SK-N-SH (cell line): ENCODE measurements at regions not wholly inside any gene's neighbourhood (a gene's known extent, or its start where the extent isn't known, plus 50 kb on each side); places are given as distances from the start of the nearest gene placed in this dataset.

Experiments used
- CTCF ChIA-PET: fragments of 300-600, 350-600 bp; formaldehyde crosslinking; extraction: SDS; loops from one replicate; lab custom pipeline; 2021; lab: Yijun Ruan, JAX
- POLR2A ChIA-PET: fragments of 350-600 bp; sonication (Branson Sonifier 250); formaldehyde crosslinking; extraction: SDS; loops from one replicate; lab custom pipeline; 2020; ENCODE audit warnings: antibody characterized with exemption, inconsistent platforms; lab: Yijun Ruan, JAX
- DNase-seq: peaks from one replicate; pipeline ENCODE4 v3.0.0; 2012
- H2AFZ ChIP-seq: fragments of 200-600 bp; sonication (generic); 2 replicates; pipeline ENCODE4 v1.8.1; 2016; ENCODE audit warnings: antibody characterized with exemption, mild to moderate bottlenecking, low read depth
- H3F3A ChIP-seq: fragments of 200-600 bp; sonication (generic); replicated peaks from 2 replicates; pipeline ENCODE3; 2016; ENCODE audit warnings: antibody characterized with exemption, mild to moderate bottlenecking; ENCODE audit not compliant: insufficient read depth
- H3K27ac ChIP-seq, 2 experiments: fragments of 200-500 bp in 1 of 2; fragments of 200-600 bp in 1 of 2; sonication (Bioruptor generic) in 1 of 2; sonication (generic), shearing (Covaris generic) in 1 of 2; 2 replicates each; pipeline versions ENCODE4 v1.5.1 to v1.6.1; 2014 to 2016; ENCODE audit warnings: low read depth in 2 of 2, inconsistent platforms in 1 of 2, low read length in 1 of 2, mild to moderate bottlenecking in 1 of 2, mixed read lengths in 1 of 2
- H3K27me3 ChIP-seq: fragments of 200-600 bp; sonication (generic), shearing (Covaris generic); 2 replicates; pipeline ENCODE4 v1.6.1; 2016; ENCODE audit warnings: mixed run types; ENCODE audit not compliant: insufficient read depth
- H3K36me3 ChIP-seq, 2 experiments: fragments of 200-500 bp in 1 of 2; fragments of 200-600 bp in 1 of 2; sonication (Bioruptor generic) in 1 of 2; sonication (generic) in 1 of 2; replicated peaks in 1 of 2; 2 replicates each; pipeline versions ENCODE3 to v1.5.1; 2014 to 2016; ENCODE audit warnings: low read length in 1 of 2, mild to moderate bottlenecking in 1 of 2; ENCODE audit not compliant: insufficient read depth in 2 of 2, control insufficient read depth in 1 of 2
- H3K4me1 ChIP-seq, 2 experiments: fragments of 200-500 bp in 1 of 2; fragments of 200-600 bp in 1 of 2; sonication (Bioruptor generic) in 1 of 2; sonication (generic), shearing (Covaris generic) in 1 of 2; 2 replicates each; pipeline versions ENCODE4 v1.5.1 to v1.6.1; 2014 to 2016; ENCODE audit warnings: low read depth in 1 of 2, low read length in 1 of 2, mixed run types in 1 of 2; ENCODE audit not compliant: insufficient read depth in 2 of 2, control insufficient read depth in 1 of 2
- H3K4me2 ChIP-seq: fragments of 200-600 bp; sonication (generic), shearing (Covaris generic); 2 replicates; pipeline ENCODE4 v1.6.1; 2017; ENCODE audit warnings: mixed run types
- H3K4me3 ChIP-seq, 2 experiments: fragments of 200-500 bp in 1 of 2; fragments of 200-600 bp in 1 of 2; sonication (Bioruptor generic) in 1 of 2; sonication (generic), shearing (Covaris generic) in 1 of 2; 2 replicates each; pipeline versions ENCODE4 v1.5.1 to v1.8.1; 2014 to 2016; ENCODE audit warnings: low read depth in 2 of 2, inconsistent platforms in 1 of 2, low read length in 1 of 2, mild to moderate bottlenecking in 1 of 2, mixed read lengths in 1 of 2, moderate library complexity in 1 of 2
- H3K79me2 ChIP-seq: fragments of 200-600 bp; sonication (generic); 2 replicates; pipeline ENCODE4 v1.8.1; 2017; ENCODE audit warnings: mild to moderate bottlenecking; ENCODE audit not compliant: insufficient read depth
- H3K9ac ChIP-seq: fragments of 200-600 bp; sonication (generic); 2 replicates; pipeline ENCODE4 v1.6.1; 2017; ENCODE audit warnings: mixed run types
- H3K9me2 ChIP-seq: fragments of 200-600 bp; sonication (generic); 2 replicates; pipeline ENCODE4 v1.6.1; 2017; ENCODE audit warnings: mixed run types
- H3K9me3 ChIP-seq: fragments of 200-600 bp; sonication (generic); 2 replicates; pipeline ENCODE4 v1.6.1; 2017; ENCODE audit warnings: mixed run types, mild to moderate bottlenecking, moderate library complexity
- H4K20me1 ChIP-seq: fragments of 200-600 bp; sonication (generic); 2 replicates; pipeline ENCODE4 v1.6.1; 2017; ENCODE audit warnings: mild to moderate bottlenecking, mixed run types; ENCODE audit not compliant: insufficient read depth
- ELF1 ChIP-seq: IDR thresholded peaks from 2 replicates; pipeline ENCODE4 v1.4.0; 2012
- EP300 ChIP-seq, 2 experiments: IDR thresholded peaks; 2 replicates each; pipeline versions ENCODE4 v1.4.0 to v1.6.1; 2012; ENCODE audit warnings: borderline replicate concordance in 1 of 2, low read depth in 1 of 2, low read length in 1 of 2
- EZH2phosphoT487 ChIP-seq: fragments of 200-600 bp; sonication (generic); IDR thresholded peaks from 2 replicates; pipeline ENCODE4 v1.6.1; 2017; ENCODE audit warnings: low read depth, mixed run types, mild to moderate bottlenecking, antibody characterized with exemption, moderate library complexity, borderline replicate concordance
- FOXJ3 ChIP-seq: sonication (generic); formaldehyde crosslinking; IDR thresholded peaks from 2 replicates; pipeline ENCODE4 v1.5.1; 2020; ENCODE audit warnings: mild to moderate bottlenecking, missing genetic modification reagents
- GABPA ChIP-seq: IDR thresholded peaks from 2 replicates; pipeline ENCODE4 v1.4.0; 2012; ENCODE audit warnings: low read depth, mild to moderate bottlenecking
- GATA2 ChIP-seq: sonication (generic); formaldehyde crosslinking; IDR thresholded peaks from 2 replicates; pipeline ENCODE4 v1.5.0; 2020; ENCODE audit warnings: mild to moderate bottlenecking, missing genetic modification reagents
- MEF2A ChIP-seq: IDR thresholded peaks from 2 replicates; pipeline ENCODE4 v1.4.0; 2012; ENCODE audit warnings: low read depth, borderline replicate concordance
- MXI1 ChIP-seq: IDR thresholded peaks from 2 replicates; pipeline ENCODE4 v1.6.1; 2012; ENCODE audit warnings: mild to moderate bottlenecking, low read depth, low read length, improper control_type of control experiment
- NFIC ChIP-seq: IDR thresholded peaks from 2 replicates; pipeline ENCODE4 v1.4.0; 2012; ENCODE audit warnings: borderline replicate concordance
- NRF1 ChIP-seq: IDR thresholded peaks from 2 replicates; pipeline ENCODE4 v1.6.1; 2012; ENCODE audit warnings: low read depth, mild to moderate bottlenecking, low read length
- RAD21 ChIP-seq: IDR thresholded peaks from 2 replicates; pipeline ENCODE4 v1.6.1; 2012; ENCODE audit warnings: mild to moderate bottlenecking, low read length
- RCOR1 ChIP-seq: fragments of 150-350 bp; IDR thresholded peaks from 2 replicates; pipeline ENCODE4 v1.6.1; 2017; ENCODE audit warnings: antibody characterized with exemption, low read length
- RFX5 ChIP-seq: IDR thresholded peaks from 2 replicates; pipeline ENCODE4 v1.6.1; 2012; ENCODE audit warnings: mild to moderate bottlenecking, improper control_type of control experiment, low read length
- RXRA ChIP-seq: IDR thresholded peaks from 2 replicates; pipeline ENCODE4 v1.4.0; 2012; ENCODE audit warnings: low read depth, mild to moderate bottlenecking, borderline replicate concordance
- TAF1 ChIP-seq: IDR thresholded peaks from 2 replicates; pipeline ENCODE4 v1.6.1; 2012; ENCODE audit warnings: low read depth, mild to moderate bottlenecking, low read length, moderate library complexity, borderline replicate concordance
- TCF12 ChIP-seq: IDR thresholded peaks from 2 replicates; pipeline ENCODE4 v1.4.0; 2012
- WGBS: methylation state at CpG from one replicate; pipeline ENCODE4 v1.1.6; 2017; ENCODE audit warnings: low lambda C conversion rate; 5-methylcytosine and 5-hydroxymethylcytosine counted together
- TF ChIP-seq, protein P1 (sequence below): IDR thresholded peaks from 2 replicates; pipeline ENCODE4; 2012
- TF ChIP-seq, protein P2 (sequence below): IDR thresholded peaks from 2 replicates; pipeline ENCODE4 v1.4.0; 2012; ENCODE audit warnings: low read depth, borderline replicate concordance
- TF ChIP-seq, protein P3 (sequence below): IDR thresholded peaks from 2 replicates; pipeline ENCODE4 v1.4.0; 2012; ENCODE audit warnings: low read depth, borderline replicate concordance
- TF ChIP-seq, protein P4 (sequence below): IDR thresholded peaks from 2 replicates; pipeline ENCODE4 v1.4.0; 2012; ENCODE audit warnings: low read depth

DNA sequence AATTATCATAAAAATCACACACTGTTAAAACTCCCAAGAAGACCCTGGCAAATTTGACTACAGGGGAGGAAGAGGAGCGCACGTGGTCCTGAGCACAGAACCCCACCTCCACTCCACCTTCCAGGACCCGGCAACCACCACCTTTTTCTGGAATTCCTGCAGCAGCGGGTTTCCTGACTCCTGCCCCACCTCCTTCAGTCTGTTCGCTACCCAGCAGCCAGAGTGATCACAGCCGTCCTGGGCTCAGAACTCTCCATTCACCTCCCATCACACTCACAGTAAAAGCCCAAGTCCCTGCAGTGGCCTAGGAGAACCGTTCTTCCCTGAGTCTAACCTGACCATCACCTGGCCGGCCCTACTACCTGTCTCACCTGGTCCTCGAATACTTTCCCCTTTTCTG lies 107.4 kb upstream of the FAM204A start:
- CTCF ChIA-PET = interaction anchor here (0.9 to 7.6 kb wide), 5 partner anchors 8 to 953 kb away, joined by 3 to 61 read pairs (median 3); no protein-coding TSS in a partner anchor
- 32% methylated on average over 9 of the region's 9 CpGs for WGBS
- H3K4me3 ChIP-seq = no peak overlapping the region

DNA sequence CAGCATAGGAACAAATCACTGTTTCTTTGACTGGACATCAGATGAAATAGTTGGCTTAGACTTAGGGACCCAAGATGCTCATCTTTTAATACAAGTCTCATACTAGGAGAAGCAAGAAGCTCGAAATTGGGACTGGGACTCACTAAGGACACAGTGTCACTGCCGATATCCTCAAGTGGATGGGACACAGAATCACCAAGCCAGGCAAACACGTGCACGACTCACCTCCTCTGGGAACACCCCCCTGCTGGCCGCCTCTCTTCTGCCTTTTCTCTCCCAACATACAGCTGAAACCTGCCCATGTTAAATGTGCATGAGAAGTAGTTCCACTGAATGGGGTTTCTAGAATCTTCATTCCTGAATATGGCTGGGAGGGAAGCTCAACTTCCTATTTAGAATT lies 106.6 kb upstream of the FAM204A start:
- DNase-seq = no peak
- ChIA-PET POLR2A (no interaction called here), CTCF (interaction anchor here (0.6 to 7.6 kb wide), 8 partner anchors 8 to 1006 kb away, joined by 3 to 61 read pairs (median 3); no protein-coding TSS in a partner anchor)
- no peak overlapping the region for H2AFZ ChIP-seq
- H3K9ac ChIP-seq = no peak overlapping the region
- H3K9me3 ChIP-seq = no peaks in the 10 kb centered on the region
- WGBS = 37% methylated on average over 5 of the region's 5 CpGs
- H3K9me2 ChIP-seq = no peaks in the 10 kb centered on the region
- H3K4me2 ChIP-seq = no peak overlapping the region
- H3K4me3 ChIP-seq = no peak overlapping the region
- H3K36me3 ChIP-seq = no peaks in the 10 kb centered on the region
- TF ChIP-seq, protein P1, sequence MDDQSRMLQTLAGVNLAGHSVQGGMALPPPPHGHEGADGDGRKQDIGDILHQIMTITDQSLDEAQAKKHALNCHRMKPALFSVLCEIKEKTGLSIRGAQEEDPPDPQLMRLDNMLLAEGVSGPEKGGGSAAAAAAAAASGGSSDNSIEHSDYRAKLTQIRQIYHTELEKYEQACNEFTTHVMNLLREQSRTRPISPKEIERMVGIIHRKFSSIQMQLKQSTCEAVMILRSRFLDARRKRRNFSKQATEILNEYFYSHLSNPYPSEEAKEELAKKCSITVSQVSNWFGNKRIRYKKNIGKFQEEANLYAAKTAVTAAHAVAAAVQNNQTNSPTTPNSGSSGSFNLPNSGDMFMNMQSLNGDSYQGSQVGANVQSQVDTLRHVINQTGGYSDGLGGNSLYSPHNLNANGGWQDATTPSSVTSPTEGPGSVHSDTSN = no peak
- TF ChIP-seq, protein P2, sequence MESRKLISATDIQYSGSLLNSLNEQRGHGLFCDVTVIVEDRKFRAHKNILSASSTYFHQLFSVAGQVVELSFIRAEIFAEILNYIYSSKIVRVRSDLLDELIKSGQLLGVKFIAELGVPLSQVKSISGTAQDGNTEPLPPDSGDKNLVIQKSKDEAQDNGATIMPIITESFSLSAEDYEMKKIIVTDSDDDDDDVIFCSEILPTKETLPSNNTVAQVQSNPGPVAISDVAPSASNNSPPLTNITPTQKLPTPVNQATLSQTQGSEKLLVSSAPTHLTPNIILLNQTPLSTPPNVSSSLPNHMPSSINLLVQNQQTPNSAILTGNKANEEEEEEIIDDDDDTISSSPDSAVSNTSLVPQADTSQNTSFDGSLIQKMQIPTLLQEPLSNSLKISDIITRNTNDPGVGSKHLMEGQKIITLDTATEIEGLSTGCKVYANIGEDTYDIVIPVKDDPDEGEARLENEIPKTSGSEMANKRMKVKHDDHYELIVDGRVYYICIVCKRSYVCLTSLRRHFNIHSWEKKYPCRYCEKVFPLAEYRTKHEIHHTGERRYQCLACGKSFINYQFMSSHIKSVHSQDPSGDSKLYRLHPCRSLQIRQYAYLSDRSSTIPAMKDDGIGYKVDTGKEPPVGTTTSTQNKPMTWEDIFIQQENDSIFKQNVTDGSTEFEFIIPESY = no peak
- TF ChIP-seq RAD21 = no peak
- TF ChIP-seq ELF1 = no peak
- TF ChIP-seq RXRA = no peak
- TF ChIP-seq MXI1 = no peak
- no peak for TF ChIP-seq TAF1
- no peak for TF ChIP-seq GABPA
- no peak for TF ChIP-seq NRF1
- TF ChIP-seq, protein P3, sequence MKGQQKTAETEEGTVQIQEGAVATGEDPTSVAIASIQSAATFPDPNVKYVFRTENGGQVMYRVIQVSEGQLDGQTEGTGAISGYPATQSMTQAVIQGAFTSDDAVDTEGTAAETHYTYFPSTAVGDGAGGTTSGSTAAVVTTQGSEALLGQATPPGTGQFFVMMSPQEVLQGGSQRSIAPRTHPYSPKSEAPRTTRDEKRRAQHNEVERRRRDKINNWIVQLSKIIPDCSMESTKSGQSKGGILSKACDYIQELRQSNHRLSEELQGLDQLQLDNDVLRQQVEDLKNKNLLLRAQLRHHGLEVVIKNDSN = no peak
- no peak for TF ChIP-seq FOXJ3
- no peak for TF ChIP-seq EZH2phosphoT487
- no peak for TF ChIP-seq RFX5
- TF ChIP-seq, protein P4, sequence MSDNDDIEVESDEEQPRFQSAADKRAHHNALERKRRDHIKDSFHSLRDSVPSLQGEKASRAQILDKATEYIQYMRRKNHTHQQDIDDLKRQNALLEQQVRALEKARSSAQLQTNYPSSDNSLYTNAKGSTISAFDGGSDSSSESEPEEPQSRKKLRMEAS = no peak
- no peak for TF ChIP-seq MEF2A
- no peak for TF ChIP-seq RCOR1
- no peak for TF ChIP-seq NFIC
- no peak overlapping the region for H3K27ac ChIP-seq
- no peaks in the 10 kb centered on the region for H4K20me1 ChIP-seq
- H3K79me2 ChIP-seq = no peaks in the 10 kb centered on the region
- H3K4me1 ChIP-seq = peaks cover 0 to 3% of the 10 kb centered on the region in 2 experiments; a peak in 1 of 4 replicates
- no peaks in the 10 kb centered on the region for H3F3A ChIP-seq
- no peaks in the 10 kb centered on the region for H3K27me3 ChIP-seq

More for the DNA sequence above, 107.4 kb upstream of the FAM204A start:
- Histone ChIP-seq H3K27ac (no peak overlapping the region), H3K9ac (no peak overlapping the region), H3K79me2 (no peaks in the 10 kb centered on the region), H4K20me1 (no peaks in the 10 kb centered on the region), H3K9me2 (no peaks in the 10 kb centered on the region), H3K4me1 (peaks cover 0 to 3% of the 10 kb centered on the region in 2 experiments; a peak in 1 of 4 replicates), H3K9me3 (no peaks in the 10 kb centered on the region), H3F3A (no peaks in the 10 kb centered on the region), H3K36me3 (no peaks in the 10 kb centered on the region), H2AFZ (no peak overlapping the region), H3K27me3 (no peaks in the 10 kb centered on the region), H3K4me2 (no peak overlapping the region)
- POLR2A ChIA-PET = no interaction called here
- DNase-seq = no peak
- TF ChIP-seq GATA2 (CRISPR knock-in tag) (no peak), RFX5 (no peak), NRF1 (no peak), EP300 (IDR thresholded peaks at IDR 0.05; ENCODE audit: borderline replicate concordance in 1 of 2, low read depth in 1 of 2, low read length in 1 of 2) (no peak), EZH2phosphoT487 (no peak), FOXJ3 (no peak), TCF12 (no peak)
- TF ChIP-seq, protein P2 = no peak
